Ishikawa (cell line): ENCODE measurements at regions not wholly inside any gene's neighbourhood (a gene's known extent, or its start where the extent isn't known, plus 50 kb on each side); places are given as distances from the start of the nearest gene placed in this dataset.

Source experiments
- CEBPB ChIP-seq: IDR thresholded peaks from 2 replicates; pipeline ENCODE4 v1.6.1; 2012
- CREB1 ChIP-seq: IDR thresholded peaks from 2 replicates; pipeline ENCODE4 v1.6.1; 2012; ENCODE audit warnings: low read depth
- EGR1 ChIP-seq: IDR thresholded peaks from 2 replicates; pipeline ENCODE4 v1.6.1; 2012
- EP300 ChIP-seq: IDR thresholded peaks from 2 replicates; pipeline ENCODE4 v1.6.1; 2012; ENCODE audit warnings: borderline replicate concordance
- FOXM1 ChIP-seq: IDR thresholded peaks from 2 replicates; pipeline ENCODE4 v1.6.1; 2012; ENCODE audit warnings: low read depth, borderline replicate concordance
- MAX ChIP-seq: IDR thresholded peaks from 2 replicates; pipeline ENCODE4 v1.6.1; 2012
- NFIC ChIP-seq: IDR thresholded peaks from 2 replicates; pipeline ENCODE4 v1.6.1; 2012
- RAD21 ChIP-seq: IDR thresholded peaks from 2 replicates; pipeline ENCODE4 v1.6.1; 2012; ENCODE audit warnings: low read depth
- TAF1 ChIP-seq: IDR thresholded peaks from 2 replicates; pipeline ENCODE4 v1.6.1; 2012; ENCODE audit warnings: low read depth, mild to moderate bottlenecking
- TCF12 ChIP-seq: IDR thresholded peaks from 2 replicates; pipeline ENCODE4 v1.6.1; 2012; ENCODE audit warnings: low read depth
- TEAD4 ChIP-seq: IDR thresholded peaks from 2 replicates; pipeline ENCODE4 v1.6.1; 2012
- YY1 ChIP-seq: IDR thresholded peaks from 2 replicates; pipeline ENCODE4 v1.6.1; 2012; ENCODE audit warnings: low read depth
- ZBTB7A ChIP-seq: IDR thresholded peaks from 2 replicates; pipeline ENCODE4 v1.6.1; 2012; ENCODE audit warnings: low read depth
- TF ChIP-seq, protein P1 (sequence below): IDR thresholded peaks from 2 replicates; pipeline ENCODE4 v1.6.1; 2012
- TF ChIP-seq, protein P2 (sequence below): IDR thresholded peaks from 2 replicates; pipeline ENCODE4 v1.6.1; 2012; ENCODE audit warnings: low read depth, mild to moderate bottlenecking

GRCh38 chr9:38281196-38281595 is 111.3 kb upstream of the ALDH1B1 start:
- no peak for TF ChIP-seq YY1
- no peak for TF ChIP-seq MAX
- TF ChIP-seq, protein P1, sequence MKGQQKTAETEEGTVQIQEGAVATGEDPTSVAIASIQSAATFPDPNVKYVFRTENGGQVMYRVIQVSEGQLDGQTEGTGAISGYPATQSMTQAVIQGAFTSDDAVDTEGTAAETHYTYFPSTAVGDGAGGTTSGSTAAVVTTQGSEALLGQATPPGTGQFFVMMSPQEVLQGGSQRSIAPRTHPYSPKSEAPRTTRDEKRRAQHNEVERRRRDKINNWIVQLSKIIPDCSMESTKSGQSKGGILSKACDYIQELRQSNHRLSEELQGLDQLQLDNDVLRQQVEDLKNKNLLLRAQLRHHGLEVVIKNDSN, result no peak
- TF ChIP-seq FOXM1, result no peak
- no peak for TF ChIP-seq EGR1
- no peak for TF ChIP-seq TAF1
- no peak for TF ChIP-seq RAD21
- TF ChIP-seq EP300, result no peak
- TF ChIP-seq, protein P2, sequence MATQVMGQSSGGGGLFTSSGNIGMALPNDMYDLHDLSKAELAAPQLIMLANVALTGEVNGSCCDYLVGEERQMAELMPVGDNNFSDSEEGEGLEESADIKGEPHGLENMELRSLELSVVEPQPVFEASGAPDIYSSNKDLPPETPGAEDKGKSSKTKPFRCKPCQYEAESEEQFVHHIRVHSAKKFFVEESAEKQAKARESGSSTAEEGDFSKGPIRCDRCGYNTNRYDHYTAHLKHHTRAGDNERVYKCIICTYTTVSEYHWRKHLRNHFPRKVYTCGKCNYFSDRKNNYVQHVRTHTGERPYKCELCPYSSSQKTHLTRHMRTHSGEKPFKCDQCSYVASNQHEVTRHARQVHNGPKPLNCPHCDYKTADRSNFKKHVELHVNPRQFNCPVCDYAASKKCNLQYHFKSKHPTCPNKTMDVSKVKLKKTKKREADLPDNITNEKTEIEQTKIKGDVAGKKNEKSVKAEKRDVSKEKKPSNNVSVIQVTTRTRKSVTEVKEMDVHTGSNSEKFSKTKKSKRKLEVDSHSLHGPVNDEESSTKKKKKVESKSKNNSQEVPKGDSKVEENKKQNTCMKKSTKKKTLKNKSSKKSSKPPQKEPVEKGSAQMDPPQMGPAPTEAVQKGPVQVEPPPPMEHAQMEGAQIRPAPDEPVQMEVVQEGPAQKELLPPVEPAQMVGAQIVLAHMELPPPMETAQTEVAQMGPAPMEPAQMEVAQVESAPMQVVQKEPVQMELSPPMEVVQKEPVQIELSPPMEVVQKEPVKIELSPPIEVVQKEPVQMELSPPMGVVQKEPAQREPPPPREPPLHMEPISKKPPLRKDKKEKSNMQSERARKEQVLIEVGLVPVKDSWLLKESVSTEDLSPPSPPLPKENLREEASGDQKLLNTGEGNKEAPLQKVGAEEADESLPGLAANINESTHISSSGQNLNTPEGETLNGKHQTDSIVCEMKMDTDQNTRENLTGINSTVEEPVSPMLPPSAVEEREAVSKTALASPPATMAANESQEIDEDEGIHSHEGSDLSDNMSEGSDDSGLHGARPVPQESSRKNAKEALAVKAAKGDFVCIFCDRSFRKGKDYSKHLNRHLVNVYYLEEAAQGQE, result no peak
- no peak for TF ChIP-seq CREB1
- no peak for TF ChIP-seq TCF12
- TF ChIP-seq NFIC, result no peak
- TF ChIP-seq ZBTB7A, result no peak
- no peak for TF ChIP-seq CEBPB
- TF ChIP-seq TEAD4, result no peak

GRCh38 chr9:38280251-38280800 is 112.2 kb upstream of the ALDH1B1 start:
- TF ChIP-seq MAX (no peak), CREB1 (no peak), EP300 (no peak), YY1 (no peak), ZBTB7A (no peak), TAF1 (no peak), EGR1 (no peak), TCF12 (no peak), FOXM1 (no peak), CEBPB (no peak), NFIC (no peak), RAD21 (no peak), TEAD4 (no peak)
- TF ChIP-seq, protein P1, result no peak
- TF ChIP-seq, protein P2, result no peak

DNA sequence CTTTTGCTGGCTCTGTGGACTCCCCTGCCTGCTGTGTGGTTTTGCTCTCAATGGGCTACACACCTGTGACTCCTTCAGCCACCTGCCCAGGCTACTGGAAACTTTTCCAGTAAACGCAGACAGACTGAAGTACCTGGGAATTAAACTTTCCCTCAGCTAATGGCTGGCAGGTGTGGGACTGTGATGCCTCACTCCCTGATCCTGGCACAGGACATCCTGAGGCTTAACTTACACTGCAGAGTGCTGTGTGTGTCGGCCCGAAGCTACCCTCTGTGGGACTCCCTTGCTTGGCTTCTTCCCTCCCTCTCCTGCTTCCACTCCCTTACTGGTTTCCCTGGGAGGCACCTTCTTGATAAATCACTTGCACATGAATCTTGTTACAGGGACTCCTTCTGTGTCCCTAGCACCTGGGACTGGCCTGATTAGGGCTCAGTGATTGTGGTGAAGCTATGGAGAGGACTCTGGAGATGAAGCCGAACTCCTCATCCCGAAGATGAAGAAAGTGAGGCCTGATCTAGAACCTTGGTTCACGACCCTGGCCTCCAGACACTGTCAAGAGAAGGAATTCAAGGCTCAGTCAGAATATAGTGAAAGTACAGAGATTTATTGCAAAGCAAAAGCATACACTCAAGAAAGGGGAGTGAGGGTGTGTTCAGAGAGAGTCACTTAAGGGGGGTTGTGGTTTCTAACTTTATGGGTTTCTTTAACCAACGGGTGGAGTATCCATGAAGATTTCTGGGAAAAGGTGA is 113.4 kb upstream of the ALDH1B1 start:
- no peak for TF ChIP-seq TEAD4
- TF ChIP-seq YY1, result no peak
- no peak for TF ChIP-seq CREB1
- TF ChIP-seq FOXM1, result no peak
- TF ChIP-seq RAD21, result no peak

DNA sequence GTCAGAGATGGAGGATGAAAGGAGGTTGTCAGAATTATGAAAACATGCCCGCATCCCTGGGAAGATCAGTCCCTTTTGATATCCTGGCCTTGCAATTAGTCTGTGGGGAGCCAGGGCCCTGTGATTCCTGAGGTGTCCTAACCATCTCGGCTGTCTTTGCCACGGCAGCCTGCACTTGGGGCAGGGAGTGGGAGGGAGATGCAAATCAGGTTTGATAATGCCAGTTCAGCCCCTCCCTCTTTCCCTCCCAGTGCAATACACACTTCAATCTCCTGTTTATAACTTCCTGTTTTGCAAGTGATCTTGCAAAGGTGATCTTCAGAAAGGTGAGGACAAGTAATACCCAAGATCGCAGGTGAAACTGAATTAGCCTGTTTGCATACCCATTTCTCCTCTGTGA is 114.0 kb upstream of the ALDH1B1 start:
- TF ChIP-seq ZBTB7A, result no peak
- no peak for TF ChIP-seq YY1
- TF ChIP-seq EP300, result no peak
- no peak for TF ChIP-seq MAX
- TF ChIP-seq RAD21, result no peak
- no peak for TF ChIP-seq FOXM1
- TF ChIP-seq TAF1, result no peak
- no peak for TF ChIP-seq NFIC
- TF ChIP-seq, protein P1, result no peak
- TF ChIP-seq TEAD4, result no peak
- no peak for TF ChIP-seq CEBPB
- no peak for TF ChIP-seq CREB1
- TF ChIP-seq EGR1, result no peak

DNA sequence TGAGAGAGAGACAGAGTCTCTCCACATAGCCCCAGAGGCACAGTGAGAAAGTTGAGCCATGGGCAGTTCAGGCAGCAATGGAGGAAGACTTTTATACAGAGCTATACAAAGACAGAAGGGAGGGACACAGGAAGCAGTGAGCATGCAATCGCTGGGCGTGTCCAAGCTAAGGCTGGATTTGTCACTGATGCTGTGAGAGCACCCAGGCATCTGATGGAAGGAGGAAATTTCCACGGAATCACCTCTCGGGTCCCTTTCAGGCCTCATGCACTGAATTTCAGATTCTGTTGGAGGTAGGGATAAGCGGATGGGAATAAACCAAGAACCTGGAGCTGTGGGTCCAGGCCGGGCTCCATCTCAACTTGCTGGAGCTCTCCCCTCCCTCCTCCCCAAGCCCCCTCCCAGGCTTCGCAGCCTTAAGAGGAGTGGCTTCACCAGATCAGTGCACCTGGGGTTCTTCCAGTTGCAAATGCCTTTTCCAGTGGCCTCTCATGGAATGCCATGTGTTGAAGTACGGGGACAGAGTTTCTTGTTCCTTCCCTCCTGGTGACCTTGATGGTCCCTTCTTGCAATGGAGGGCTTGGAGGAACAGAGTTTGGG is 114.8 kb upstream of the ALDH1B1 start:
- TF ChIP-seq EGR1, result no peak
- TF ChIP-seq TEAD4, result no peak
- TF ChIP-seq EP300, result no peak
- TF ChIP-seq FOXM1, result no peak
- TF ChIP-seq, protein P1, result no peak
- no peak for TF ChIP-seq TAF1
- TF ChIP-seq MAX, result no peak
- no peak for TF ChIP-seq TCF12
- no peak for TF ChIP-seq RAD21
